ENCODE measurements at regions not wholly inside any gene's neighbourhood (a gene's known extent, or its start where the extent isn't known, plus 50 kb on each side); places are given as distances from the start of the nearest gene placed in this dataset.

- no peak for ATAC-seq
- Histone ChIP-seq H3K27ac (no peak overlapping the region), H3K27me3 (no peaks in the 10 kb centered on the region), H3K4me3 (no peak overlapping the region), H3K4me1 (no peaks in the 10 kb centered on the region), H3K9me3 (no peaks in the 10 kb centered on the region), H3K36me3 (no peaks in the 10 kb centered on the region)
- no peak for TF ChIP-seq POLR2A (IDR thresholded peaks at IDR 0.05)
- TF ChIP-seq CTCF (IDR thresholded peaks at IDR 0.05) = no peak
- intact Hi-C loops (cut with DNase I) = no loop called here
- DNase-seq = no peak
- WGBS (ENCODE audit: insufficient coverage, low coverage, low lambda C conversion rate, missing lambda C conversion rate) = 71% methylated on average over 4 of the region's 4 CpGs
Observed at GRCh38 chr4:111869339-111869738, 275.9 kb upstream of the FAM241A start.

- WGBS (ENCODE audit: insufficient coverage, low coverage, low lambda C conversion rate, missing lambda C conversion rate) = 40% methylated on average over 1 of the region's 1 CpG
- TF ChIP-seq CTCF (IDR thresholded peaks at IDR 0.05) (no peak), POLR2A (IDR thresholded peaks at IDR 0.05) (no peak)
Observed at GRCh38 chr4:111871802-111872201, 273.5 kb upstream of the FAM241A start.

GRCh38 chr4:111873801-111874200, 271.5 kb upstream of the FAM241A start:
- 53% methylated on average over 4 of the region's 4 CpGs for WGBS (ENCODE audit: insufficient coverage, low coverage, low lambda C conversion rate, missing lambda C conversion rate)
- H3K36me3 ChIP-seq = no peaks in the 10 kb centered on the region
- no peaks in the 10 kb centered on the region for H3K4me1 ChIP-seq
- intact Hi-C loops (cut with DNase I) = no loop called here
- no peaks in the 10 kb centered on the region for H3K27me3 ChIP-seq
- TF ChIP-seq POLR2A (IDR thresholded peaks at IDR 0.05) = no peak
- no peak for TF ChIP-seq CTCF (IDR thresholded peaks at IDR 0.05)
- H3K27ac ChIP-seq = no peak overlapping the region
- no peak for DNase-seq
- no peaks in the 10 kb centered on the region for H3K9me3 ChIP-seq
- ATAC-seq = no peak
- H3K4me3 ChIP-seq = no peak overlapping the region

More at GRCh38 chr4:111871802-111872201, 273.5 kb upstream of the FAM241A start:
- H3K9me3 ChIP-seq = no peaks in the 10 kb centered on the region
- no peaks in the 10 kb centered on the region for H3K4me1 ChIP-seq
- DNase-seq = no peak
- ATAC-seq = no peak
- H3K4me3 ChIP-seq = no peak overlapping the region
- no peaks in the 10 kb centered on the region for H3K27me3 ChIP-seq
- intact Hi-C loops (cut with DNase I) = no loop called here
- no peaks in the 10 kb centered on the region for H3K36me3 ChIP-seq
- no peak overlapping the region for H3K27ac ChIP-seq

DNA sequence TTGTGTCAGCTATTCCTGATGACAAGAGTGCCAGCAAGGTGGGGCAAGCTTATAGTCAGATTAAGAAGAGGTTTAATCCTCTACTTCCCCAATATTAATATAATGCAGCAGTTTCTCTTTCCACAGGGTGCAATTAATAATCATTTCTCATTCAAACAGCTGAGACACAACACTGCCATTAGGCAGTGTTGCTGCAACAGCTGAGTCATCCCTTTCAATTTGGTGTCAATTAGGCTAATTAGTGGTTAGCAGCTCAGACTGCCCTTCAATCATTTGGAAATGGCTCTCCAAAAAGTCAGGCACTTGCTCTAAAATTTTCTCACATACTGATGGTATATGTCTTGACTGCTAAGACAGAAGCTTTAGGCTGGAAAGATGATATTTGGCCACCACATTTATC, 265.7 kb upstream of the FAM241A start:
- Histone ChIP-seq H3K4me3 (no peak overlapping the region), H3K36me3 (no peaks in the 10 kb centered on the region), H3K27me3 (no peaks in the 10 kb centered on the region), H3K9me3 (no peaks in the 10 kb centered on the region), H3K27ac (no peak overlapping the region), H3K4me1 (no peaks in the 10 kb centered on the region)
- TF ChIP-seq POLR2A (IDR thresholded peaks at IDR 0.05) (no peak), CTCF (IDR thresholded peaks at IDR 0.05) (no peak)
- intact Hi-C loops (cut with DNase I) = no loop called here
- ATAC-seq = no peak
- no peak for DNase-seq

GRCh38 chr4:111880116-111880515, 265.1 kb upstream of the FAM241A start:
- no peaks in the 10 kb centered on the region for H3K27me3 ChIP-seq
- H3K4me1 ChIP-seq = no peaks in the 10 kb centered on the region
- H3K36me3 ChIP-seq = no peaks in the 10 kb centered on the region
- DNase-seq (no peak), ATAC-seq (no peak)
- TF ChIP-seq POLR2A (IDR thresholded peaks at IDR 0.05) (no peak), CTCF (IDR thresholded peaks at IDR 0.05) (no peak)
- 22% methylated on average over 4 of the region's 4 CpGs for WGBS (ENCODE audit: insufficient coverage, low coverage, low lambda C conversion rate, missing lambda C conversion rate)
- no peaks in the 10 kb centered on the region for H3K9me3 ChIP-seq
- H3K27ac ChIP-seq = no peak overlapping the region
- H3K4me3 ChIP-seq = no peak overlapping the region
- intact Hi-C loops (cut with DNase I) = no loop called here

Data from right lobe of liver (tissue), 6 donors.